Fibroblast of lung (primary cell): ENCODE measurements at regions not wholly inside any gene's neighbourhood (a gene's known extent, or its start where the extent isn't known, plus 50 kb on each side); places are given as distances from the start of the nearest gene placed in this dataset.

ENCODE experiments used
- DNase-seq, 2 donors: peaks; one replicate each; pipeline versions ENCODE4 v3.0.0 to v3.0.0-alpha.2; 2010; ENCODE audit warnings: low read depth in 2 of 2
- H2AFZ ChIP-seq: 2 replicates; pipeline ENCODE4 v1.5.1; 2012; ENCODE audit warnings: low read length, control low read depth, inconsistent platforms
- H3K27ac ChIP-seq: 2 replicates; pipeline ENCODE4 v1.5.1; 2011; ENCODE audit warnings: low read length, control low read depth; ENCODE audit not compliant: insufficient read depth
- H3K27me3 ChIP-seq: 2 replicates; pipeline ENCODE4 v1.5.1; 2011; ENCODE audit warnings: mild to moderate bottlenecking, low read length; ENCODE audit not compliant: control insufficient read depth, insufficient read depth
- H3K36me3 ChIP-seq: 2 replicates; pipeline ENCODE4 v1.5.1; 2011; ENCODE audit warnings: low read length; ENCODE audit not compliant: control insufficient read depth, insufficient read depth
- H3K4me1 ChIP-seq: 2 replicates; pipeline ENCODE4 v1.5.1; 2011; ENCODE audit warnings: low read length; ENCODE audit not compliant: control insufficient read depth, insufficient read depth; ENCODE audit errors: extremely low read depth
- H3K4me2 ChIP-seq: 2 replicates; pipeline ENCODE4 v1.5.1; 2011; ENCODE audit warnings: low read length, control low read depth; ENCODE audit not compliant: insufficient read depth; ENCODE audit errors: extremely low read depth
- H3K4me3 ChIP-seq, 4 experiments: fragments of 200-600 bp in 1 of 4; sonication (generic) in 1 of 4; replicated peaks in 1 of 4; 2 replicates each; pipeline ENCODE4 v1.5.1; 2011 to 2016; ENCODE audit warnings: low read length in 4 of 4, low read depth in 3 of 4, mild to moderate bottlenecking in 3 of 4, control low read depth in 2 of 4, inconsistent platforms in 1 of 4, mixed read lengths in 1 of 4; ENCODE audit not compliant: insufficient read depth in 1 of 4; ENCODE audit errors: control extremely low read depth in 1 of 4
- H3K79me2 ChIP-seq: 2 replicates; pipeline ENCODE4 v1.5.1; 2012; ENCODE audit warnings: mild to moderate bottlenecking, low read length, inconsistent platforms; ENCODE audit not compliant: control insufficient read depth, insufficient read depth
- H3K9ac ChIP-seq: 2 replicates; pipeline ENCODE4 v1.5.1; 2011; ENCODE audit warnings: mild to moderate bottlenecking, low read length, control low read depth; ENCODE audit not compliant: insufficient read depth
- H3K9me3 ChIP-seq: 2 replicates; pipeline ENCODE4 v1.5.1; 2012; ENCODE audit warnings: low read depth, low read length; ENCODE audit not compliant: control insufficient read depth, insufficient read depth
- H4K20me1 ChIP-seq: 2 replicates; pipeline ENCODE4 v1.5.1; 2011; ENCODE audit warnings: low read length; ENCODE audit not compliant: control insufficient read depth, insufficient read depth; ENCODE audit errors: extremely low read depth
- EZH2 ChIP-seq: IDR thresholded peaks from 2 replicates; pipeline ENCODE4 v1.5.1; 2012; ENCODE audit warnings: low read length, control low read depth, mild to moderate bottlenecking; ENCODE audit errors: missing control alignments
- TF ChIP-seq, protein P1 (sequence below), 2 donors: IDR thresholded peaks in 1 of 2; conservative IDR thresholded peaks in 1 of 2; 1 replicate in 1 of 2; 2 replicates in 1 of 2; pipeline ENCODE4 v1.5.1; 2011 to 2012; ENCODE audit warnings: low read length in 2 of 2, control low read depth in 1 of 2, inconsistent platforms in 1 of 2, low read depth in 1 of 2, mild to moderate bottlenecking in 1 of 2

- no peaks in the 10 kb centered on the region for H3K9me3 ChIP-seq
- TF ChIP-seq EZH2: no peak
- TF ChIP-seq, protein P1, sequence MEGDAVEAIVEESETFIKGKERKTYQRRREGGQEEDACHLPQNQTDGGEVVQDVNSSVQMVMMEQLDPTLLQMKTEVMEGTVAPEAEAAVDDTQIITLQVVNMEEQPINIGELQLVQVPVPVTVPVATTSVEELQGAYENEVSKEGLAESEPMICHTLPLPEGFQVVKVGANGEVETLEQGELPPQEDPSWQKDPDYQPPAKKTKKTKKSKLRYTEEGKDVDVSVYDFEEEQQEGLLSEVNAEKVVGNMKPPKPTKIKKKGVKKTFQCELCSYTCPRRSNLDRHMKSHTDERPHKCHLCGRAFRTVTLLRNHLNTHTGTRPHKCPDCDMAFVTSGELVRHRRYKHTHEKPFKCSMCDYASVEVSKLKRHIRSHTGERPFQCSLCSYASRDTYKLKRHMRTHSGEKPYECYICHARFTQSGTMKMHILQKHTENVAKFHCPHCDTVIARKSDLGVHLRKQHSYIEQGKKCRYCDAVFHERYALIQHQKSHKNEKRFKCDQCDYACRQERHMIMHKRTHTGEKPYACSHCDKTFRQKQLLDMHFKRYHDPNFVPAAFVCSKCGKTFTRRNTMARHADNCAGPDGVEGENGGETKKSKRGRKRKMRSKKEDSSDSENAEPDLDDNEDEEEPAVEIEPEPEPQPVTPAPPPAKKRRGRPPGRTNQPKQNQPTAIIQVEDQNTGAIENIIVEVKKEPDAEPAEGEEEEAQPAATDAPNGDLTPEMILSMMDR (conservative IDR thresholded peaks at IDR 0.05 in 1 of 2, IDR thresholded peaks at IDR 0.05 in 1 of 2; ENCODE audit: low read depth in 1 of 2, low read length in 2 of 2): no peak
- no peak overlapping the region for H2AFZ ChIP-seq
- H3K4me2 ChIP-seq: no peak overlapping the region
- H3K9ac ChIP-seq: no peak overlapping the region
- no peaks in the 10 kb centered on the region for H3K79me2 ChIP-seq
- no peak overlapping the region for H3K27ac ChIP-seq
- DNase-seq: no peak
- no peaks in the 10 kb centered on the region for H4K20me1 ChIP-seq
- H3K4me1 ChIP-seq: no peaks in the 10 kb centered on the region
- H3K4me3 ChIP-seq: no peak overlapping the region
- H3K27me3 ChIP-seq: no peaks in the 10 kb centered on the region
- no peaks in the 10 kb centered on the region for H3K36me3 ChIP-seq
These were observed 1193.0 kb downstream of the UQCRFS1 start for GRCh38 chr19:28019901-28020300.

DNA sequence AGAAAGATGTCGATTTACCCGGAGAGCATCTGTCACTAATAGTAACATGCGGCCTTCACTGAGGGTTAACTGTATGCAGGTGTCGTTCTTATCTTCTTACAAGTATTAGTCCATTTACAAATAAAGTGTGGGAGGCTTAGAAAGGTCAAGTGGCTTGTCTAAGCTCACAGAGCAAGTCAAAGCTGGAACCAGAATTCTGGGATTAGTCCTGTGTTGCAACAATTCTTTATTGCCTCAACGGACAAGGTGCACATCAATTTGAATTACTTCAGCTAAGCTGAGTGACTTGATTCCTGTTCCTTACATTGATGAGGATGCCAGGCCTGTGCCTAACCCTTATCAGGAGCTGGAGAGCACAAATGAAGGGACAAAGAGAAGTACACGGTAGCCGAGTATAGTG, 1193.6 kb downstream of the UQCRFS1 start:
- Histone ChIP-seq H3K4me2 (no peak overlapping the region), H2AFZ (no peak overlapping the region), H3K27ac (no peak overlapping the region), H3K36me3 (no peaks in the 10 kb centered on the region), H3K4me3 (no peak overlapping the region), H3K27me3 (no peaks in the 10 kb centered on the region), H3K4me1 (no peaks in the 10 kb centered on the region), H3K9me3 (no peaks in the 10 kb centered on the region), H3K79me2 (no peaks in the 10 kb centered on the region), H4K20me1 (no peaks in the 10 kb centered on the region), H3K9ac (no peak overlapping the region)
- TF ChIP-seq EZH2: no peak
- TF ChIP-seq, protein P1 (conservative IDR thresholded peaks at IDR 0.05 in 1 of 2, IDR thresholded peaks at IDR 0.05 in 1 of 2; ENCODE audit: low read depth in 1 of 2, low read length in 2 of 2): no peak
- no peak for DNase-seq

DNA sequence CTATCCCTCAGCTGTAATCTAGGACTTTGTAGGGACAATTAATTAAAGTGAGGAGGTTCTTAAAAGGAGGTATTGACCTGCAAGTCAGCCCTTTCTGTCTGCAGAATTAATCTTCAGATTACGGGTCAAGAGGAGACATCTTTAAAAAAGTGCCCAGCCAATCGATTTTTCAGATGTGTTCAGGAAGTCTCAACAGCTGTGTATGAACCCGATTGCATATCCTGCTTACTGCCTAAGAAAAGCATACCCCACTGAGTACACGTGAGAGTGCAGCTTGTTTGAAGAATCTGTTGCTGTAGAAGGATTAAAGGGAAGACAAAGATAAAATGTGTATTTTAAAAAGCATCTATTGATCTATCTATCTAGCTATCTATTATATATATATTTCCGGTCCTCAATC, 1194.5 kb downstream of the UQCRFS1 start:
- no peak for DNase-seq
- Histone ChIP-seq H2AFZ (no peak overlapping the region), H3K4me2 (no peak overlapping the region), H3K27me3 (no peaks in the 10 kb centered on the region), H3K4me1 (no peaks in the 10 kb centered on the region), H3K4me3 (no peak overlapping the region), H3K79me2 (no peaks in the 10 kb centered on the region), H3K36me3 (no peaks in the 10 kb centered on the region), H3K27ac (no peak overlapping the region), H3K9me3 (no peaks in the 10 kb centered on the region), H4K20me1 (no peaks in the 10 kb centered on the region), H3K9ac (no peak overlapping the region)
- TF ChIP-seq, protein P1 (conservative IDR thresholded peaks at IDR 0.05 in 1 of 2, IDR thresholded peaks at IDR 0.05 in 1 of 2; ENCODE audit: low read depth in 1 of 2, low read length in 2 of 2): no peak
- no peak for TF ChIP-seq EZH2
